NT2/D1 (cell line): ENCODE measurements at regions not wholly inside any gene's neighbourhood (a gene's known extent, or its start where the extent isn't known, plus 50 kb on each side); places are given as distances from the start of the nearest gene placed in this dataset.

ENCODE experiments used
- SUZ12 ChIP-seq: IDR thresholded peaks from 2 replicates; pipeline ENCODE4 v1.6.1; 2011; ENCODE audit not compliant: insufficient read length, insufficient read depth; ENCODE audit errors: extremely low read depth
- YY1 ChIP-seq: IDR thresholded peaks from 2 replicates; pipeline ENCODE4 v1.6.1; 2011; ENCODE audit not compliant: insufficient read length, insufficient read depth
- ZNF274 ChIP-seq: IDR thresholded peaks from 2 replicates; pipeline ENCODE4 v1.6.1; 2011; ENCODE audit warnings: mild to moderate bottlenecking, low read depth, low read length

DNA sequence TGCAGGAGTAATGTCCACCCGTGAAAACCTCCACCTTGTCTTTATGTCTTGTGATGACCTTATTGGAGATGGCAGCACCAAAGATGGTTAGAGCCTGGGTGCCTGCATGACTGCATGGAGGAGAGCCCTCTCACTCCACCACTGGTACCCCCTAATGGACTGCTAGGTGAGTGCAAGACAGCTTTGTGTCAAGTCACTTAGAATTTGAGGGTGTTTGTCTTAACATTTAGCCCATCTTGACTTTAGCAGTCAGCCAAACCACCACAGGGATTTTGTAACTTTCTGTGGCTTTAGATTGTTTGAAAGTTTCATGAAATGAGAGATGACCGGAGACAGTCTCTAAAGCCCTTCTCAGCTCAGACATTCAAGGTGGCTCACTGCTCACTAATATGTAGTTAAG, 232.9 kb upstream of the NCAM1 start:
- no peak for TF ChIP-seq YY1
- no peak for TF ChIP-seq ZNF274
- TF ChIP-seq SUZ12 = no peak
